Epithelial cell of esophagus (primary cell): ENCODE measurements at regions not wholly inside any gene's neighbourhood (a gene's known extent, or its start where the extent isn't known, plus 50 kb on each side); places are given as distances from the start of the nearest gene placed in this dataset.

Source experiments
- DNase-seq: peaks from one replicate; pipeline ENCODE4 v3.0.0; 2010; ENCODE audit warnings: low read depth
- H3K4me3 ChIP-seq: 2 replicates; pipeline ENCODE4 v1.5.1; 2011; ENCODE audit warnings: mild to moderate bottlenecking, low read length, control low read depth
- TF ChIP-seq, protein P1 (sequence below): IDR thresholded peaks from 2 replicates; pipeline ENCODE4 v1.5.1; 2011; ENCODE audit warnings: low read depth, mild to moderate bottlenecking, low read length, control low read depth, inconsistent platforms; ENCODE audit not compliant: insufficient read depth; ENCODE audit errors: missing control alignments

DNA sequence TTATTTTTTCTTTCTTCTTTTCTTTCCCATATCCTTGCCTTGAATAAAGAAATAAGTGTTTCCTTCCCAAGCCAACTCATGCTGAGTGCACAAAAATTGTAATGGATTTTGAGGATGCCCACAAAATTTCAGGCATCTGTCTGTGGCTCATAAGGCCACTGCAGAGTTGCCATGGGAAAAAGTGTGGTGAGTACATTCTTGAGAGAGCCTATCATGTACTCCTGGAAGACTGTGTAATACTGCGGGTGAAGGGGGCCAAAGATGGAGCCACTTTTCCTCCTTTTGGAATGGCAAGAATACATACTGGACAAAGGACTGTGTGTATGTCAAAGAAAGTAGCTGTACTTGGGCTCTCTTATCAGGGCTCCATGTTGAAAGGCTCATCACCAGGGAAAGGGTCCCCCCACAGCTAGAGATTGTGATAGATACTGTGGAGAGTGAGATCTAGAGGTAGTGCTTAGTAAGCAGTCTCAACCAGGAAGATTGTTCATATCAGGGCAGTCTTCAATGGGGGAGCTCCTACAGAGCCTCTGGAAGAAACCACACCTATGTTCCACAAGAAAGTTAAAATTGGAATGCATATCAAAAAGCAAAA lies 341.6 kb upstream of the KCND2 start:
- H3K4me3 ChIP-seq, result no peak overlapping the region
- TF ChIP-seq, protein P1, sequence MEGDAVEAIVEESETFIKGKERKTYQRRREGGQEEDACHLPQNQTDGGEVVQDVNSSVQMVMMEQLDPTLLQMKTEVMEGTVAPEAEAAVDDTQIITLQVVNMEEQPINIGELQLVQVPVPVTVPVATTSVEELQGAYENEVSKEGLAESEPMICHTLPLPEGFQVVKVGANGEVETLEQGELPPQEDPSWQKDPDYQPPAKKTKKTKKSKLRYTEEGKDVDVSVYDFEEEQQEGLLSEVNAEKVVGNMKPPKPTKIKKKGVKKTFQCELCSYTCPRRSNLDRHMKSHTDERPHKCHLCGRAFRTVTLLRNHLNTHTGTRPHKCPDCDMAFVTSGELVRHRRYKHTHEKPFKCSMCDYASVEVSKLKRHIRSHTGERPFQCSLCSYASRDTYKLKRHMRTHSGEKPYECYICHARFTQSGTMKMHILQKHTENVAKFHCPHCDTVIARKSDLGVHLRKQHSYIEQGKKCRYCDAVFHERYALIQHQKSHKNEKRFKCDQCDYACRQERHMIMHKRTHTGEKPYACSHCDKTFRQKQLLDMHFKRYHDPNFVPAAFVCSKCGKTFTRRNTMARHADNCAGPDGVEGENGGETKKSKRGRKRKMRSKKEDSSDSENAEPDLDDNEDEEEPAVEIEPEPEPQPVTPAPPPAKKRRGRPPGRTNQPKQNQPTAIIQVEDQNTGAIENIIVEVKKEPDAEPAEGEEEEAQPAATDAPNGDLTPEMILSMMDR, result no peak
- DNase-seq, result no peak

DNA sequence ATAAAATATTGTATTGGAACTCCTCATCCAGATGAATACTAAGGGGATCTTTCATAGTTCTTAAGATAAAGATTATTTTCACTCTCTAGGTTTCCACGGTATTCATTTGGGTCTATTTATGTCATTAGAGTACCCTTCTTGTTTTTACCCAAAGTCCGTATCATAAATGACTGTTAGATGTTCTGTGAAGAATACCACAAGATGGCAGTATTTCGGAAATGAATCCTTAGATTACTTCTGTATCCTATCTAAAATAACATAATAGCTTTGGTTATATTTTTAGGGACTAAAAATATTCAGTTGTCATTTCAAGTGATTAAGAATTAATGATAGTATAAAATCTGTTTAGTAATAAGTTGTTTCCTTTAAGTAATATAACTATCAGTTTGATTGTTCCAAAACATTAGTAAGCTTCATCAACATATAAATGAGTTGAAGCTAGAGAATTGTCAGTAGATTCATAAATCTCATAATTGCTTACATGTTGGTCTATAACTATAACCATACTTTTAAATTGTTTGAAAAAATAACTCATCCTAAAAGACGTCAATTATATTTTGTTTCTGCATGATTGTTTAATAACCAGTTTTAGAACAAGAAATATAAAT lies 337.5 kb upstream of the KCND2 start:
- DNase-seq, result peak; percentile 57
- no peak overlapping the region for H3K4me3 ChIP-seq
- TF ChIP-seq, protein P1, result peak; percentile 46

DNA sequence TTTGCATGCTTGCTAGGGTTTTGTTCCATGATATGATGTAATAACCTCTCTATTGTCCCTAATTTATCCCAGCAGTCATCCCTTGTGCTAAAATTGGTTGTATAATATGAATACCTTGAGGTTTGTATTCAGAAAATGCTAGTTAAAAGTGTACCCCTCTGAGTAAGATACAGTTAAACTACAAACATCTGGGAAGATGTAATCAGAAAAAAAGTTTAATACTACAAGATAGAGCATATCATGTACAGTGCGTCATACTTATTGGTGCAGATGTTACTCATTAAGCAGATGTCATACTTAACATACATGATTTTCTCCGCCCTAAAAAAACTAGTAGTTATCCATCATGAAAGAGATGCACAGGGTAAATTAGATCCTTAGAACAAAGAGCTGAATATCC lies 336.1 kb upstream of the KCND2 start:
- TF ChIP-seq, protein P1, result no peak
- no peak overlapping the region for H3K4me3 ChIP-seq
- no peak for DNase-seq

DNA sequence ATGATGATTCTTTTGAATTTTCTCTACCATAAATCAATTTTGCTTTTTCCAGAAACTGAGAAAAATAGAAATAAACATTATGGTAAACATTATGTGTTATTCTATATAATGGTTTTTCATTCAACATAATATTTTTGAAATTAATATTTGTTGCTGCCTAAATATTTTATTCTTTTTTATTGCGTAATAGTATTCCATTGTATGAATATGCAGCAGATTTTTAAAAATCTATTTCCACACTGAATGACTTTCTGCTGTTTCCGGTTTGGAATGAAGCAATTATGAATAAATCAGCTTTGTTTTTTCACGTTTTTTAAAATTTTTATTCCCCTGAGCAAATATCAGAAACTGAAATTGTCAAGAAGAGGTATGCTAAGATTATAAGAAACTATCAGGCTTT lies 335.2 kb upstream of the KCND2 start:
- H3K4me3 ChIP-seq, result no peak overlapping the region
- no peak for DNase-seq
- TF ChIP-seq, protein P1, result no peak

DNA sequence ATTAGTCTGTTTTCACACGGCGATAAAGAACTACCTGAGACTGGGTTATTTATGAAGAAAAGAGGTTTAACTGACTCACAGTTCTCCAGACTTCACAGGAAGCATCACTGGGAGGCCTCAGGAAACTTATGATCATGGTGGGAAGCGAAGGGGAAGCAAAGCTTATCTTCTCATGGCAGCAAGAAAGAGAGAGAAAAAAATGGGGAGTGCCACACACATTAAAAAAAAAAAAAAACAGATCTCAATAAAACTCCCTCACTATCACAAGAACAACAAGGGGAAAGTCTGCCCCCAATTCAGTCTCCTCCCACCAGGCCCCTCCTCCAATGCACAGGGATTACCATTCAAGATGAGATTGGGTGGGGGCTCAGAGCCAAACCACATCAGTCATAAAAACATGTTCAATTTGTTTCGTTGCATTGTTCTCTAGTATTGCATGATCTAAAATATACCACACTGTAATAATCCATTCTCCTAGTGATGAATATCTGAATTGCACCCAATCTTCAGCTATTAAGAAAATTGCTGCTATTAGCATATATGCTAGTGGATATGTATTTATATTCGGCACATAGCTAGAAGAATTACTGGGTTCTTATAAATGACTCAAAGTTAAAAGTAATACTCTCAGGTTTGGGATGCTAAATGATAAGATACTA lies 328.9 kb upstream of the KCND2 start:
- DNase-seq, result no peak
- TF ChIP-seq, protein P1, result no peak
- H3K4me3 ChIP-seq, result no peak overlapping the region

DNA sequence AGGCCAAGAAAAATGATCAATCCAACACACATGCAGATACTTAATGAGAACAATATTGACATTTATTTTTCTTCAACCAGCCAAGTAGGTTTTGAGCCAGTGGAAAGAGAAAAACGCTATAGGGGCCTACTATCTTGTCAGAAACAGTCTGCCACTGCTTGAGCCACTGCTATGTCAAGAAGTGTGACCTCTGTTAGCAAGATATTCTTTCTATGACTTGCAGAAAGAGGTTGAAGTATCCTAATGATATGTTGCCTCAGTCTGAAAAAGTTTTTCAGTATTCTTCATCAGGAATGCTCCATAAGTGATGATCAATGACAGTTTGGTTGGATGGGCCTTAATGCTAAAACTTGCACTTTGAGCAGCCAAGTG lies 328.4 kb upstream of the KCND2 start:
- TF ChIP-seq, protein P1, result no peak
- H3K4me3 ChIP-seq, result no peak overlapping the region
- DNase-seq, result no peak
